OCI-LY1 (cell line): ENCODE measurements at regions not wholly inside any gene's neighbourhood (a gene's known extent, or its start where the extent isn't known, plus 50 kb on each side); places are given as distances from the start of the nearest gene placed in this dataset.

Source experiments
- H2AFZ ChIP-seq: fragments of 200-600 bp; sonication (generic), shearing (Covaris generic); 2 replicates; pipeline ENCODE4 v1.6.0; 2014; ENCODE audit warnings: antibody characterized with exemption, mild to moderate bottlenecking, low read length
- H3F3A ChIP-seq: fragments of 200-600 bp; sonication (generic), shearing (Covaris generic); 2 replicates; pipeline ENCODE4 v1.6.0; 2014; ENCODE audit warnings: mild to moderate bottlenecking, antibody characterized with exemption, low read length, moderate library complexity; ENCODE audit not compliant: insufficient read depth
- H3K27ac ChIP-seq: fragments of 200-600 bp; sonication (generic); 2 replicates; pipeline ENCODE4 v1.5.1; 2014; ENCODE audit warnings: low read length, mixed run types, mild to moderate bottlenecking, low read depth; ENCODE audit not compliant: poor library complexity, severe bottlenecking
- H3K27me3 ChIP-seq: fragments of 200-600 bp; sonication (generic); 2 replicates; pipeline ENCODE4 v1.6.0; 2014; ENCODE audit warnings: antibody characterized with exemption, mild to moderate bottlenecking, low read length, moderate library complexity; ENCODE audit not compliant: insufficient read depth
- H3K36me3 ChIP-seq: fragments of 200-600 bp; sonication (generic); 2 replicates; pipeline ENCODE4 v1.6.1; 2014; ENCODE audit warnings: mild to moderate bottlenecking, antibody characterized with exemption, low read length, moderate library complexity, mixed read lengths; ENCODE audit not compliant: insufficient read depth
- H3K4me1 ChIP-seq: fragments of 200-600 bp; sonication (generic); 2 replicates; pipeline ENCODE4 v1.5.1; 2014; ENCODE audit warnings: mild to moderate bottlenecking, low read length, moderate library complexity; ENCODE audit not compliant: insufficient read depth, severe bottlenecking
- H3K4me2 ChIP-seq: fragments of 200-600 bp; sonication (generic), shearing (Covaris generic); 2 replicates; pipeline ENCODE4 v1.6.1; 2014; ENCODE audit warnings: low read length
- H3K4me3 ChIP-seq: fragments of 200-600 bp; sonication (generic); 2 replicates; pipeline ENCODE4 v1.5.1; 2014; ENCODE audit warnings: low read length, low read depth, mild to moderate bottlenecking, mixed read lengths; ENCODE audit not compliant: poor library complexity, severe bottlenecking
- H3K79me2 ChIP-seq: fragments of 200-600 bp; shearing (Covaris generic); 2 replicates; pipeline ENCODE4 v1.6.1; 2016; ENCODE audit warnings: mixed run types, low read length, mixed read lengths; ENCODE audit not compliant: insufficient read depth
- H3K9ac ChIP-seq: fragments of 200-600 bp; sonication (generic), shearing (Covaris generic); 2 replicates; pipeline ENCODE4 v1.6.1; 2014; ENCODE audit warnings: mild to moderate bottlenecking, low read length, mixed read lengths
- H3K9me2 ChIP-seq: fragments of 200-600 bp; sonication (generic), shearing (Covaris generic); 2 replicates; pipeline ENCODE4 v1.6.1; 2014; ENCODE audit warnings: low read depth, mild to moderate bottlenecking, low read length, mixed read lengths
- H3K9me3 ChIP-seq: fragments of 200-600 bp; shearing (Covaris generic); 2 replicates; pipeline ENCODE4 v1.6.1; 2014; ENCODE audit warnings: low read length, mixed read lengths
- H4K20me1 ChIP-seq: fragments of 200-600 bp; sonication (generic), shearing (Covaris generic); 2 replicates; pipeline ENCODE4 v1.6.0; 2016; ENCODE audit warnings: mild to moderate bottlenecking, low read length; ENCODE audit not compliant: insufficient read depth
- EZH2 ChIP-seq: fragments of 200-600 bp; sonication (generic), shearing (Covaris generic); IDR thresholded peaks from 2 replicates; pipeline ENCODE4 v1.8.0; 2017; ENCODE audit warnings: borderline replicate concordance, mixed run types, mild to moderate bottlenecking, antibody characterized with exemption, low read length, moderate library complexity, mixed read lengths
- TF ChIP-seq, protein P1 (sequence below): fragments of 200-600 bp; sonication (generic), shearing (Covaris generic); IDR thresholded peaks from 2 replicates; pipeline ENCODE4 v1.5.1; 2017; ENCODE audit warnings: mild to moderate bottlenecking, antibody characterized with exemption, low read length, moderate library complexity, mixed read lengths

DNA sequence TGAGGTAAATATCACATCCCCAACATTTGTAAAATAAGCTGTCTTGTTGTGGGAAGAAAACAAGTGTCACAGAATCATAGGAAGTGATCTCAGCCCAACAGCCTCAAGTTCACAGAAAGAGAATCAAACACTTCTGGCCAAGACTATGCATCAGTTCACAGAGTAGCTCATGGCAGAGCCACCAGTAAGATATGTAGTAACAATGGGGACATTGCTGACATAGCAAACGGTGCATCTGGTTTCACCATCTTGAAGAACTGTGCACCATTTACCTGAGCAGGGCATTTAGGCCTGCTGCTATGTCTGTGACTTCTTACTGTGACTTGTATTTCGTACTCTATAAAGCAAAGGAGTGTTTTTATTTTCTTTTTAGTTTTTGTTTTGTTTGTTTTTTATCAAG, 585.3 kb upstream of the FAT3 start:
- Histone ChIP-seq H3K4me1 (no peaks in the 10 kb centered on the region), H3K4me2 (no peak overlapping the region), H3K79me2 (no peaks in the 10 kb centered on the region), H3K9ac (no peak overlapping the region), H3F3A (no peaks in the 10 kb centered on the region), H3K4me3 (no peak overlapping the region), H3K27me3 (no peaks in the 10 kb centered on the region), H3K36me3 (no peaks in the 10 kb centered on the region), H3K9me2 (no peaks in the 10 kb centered on the region), H3K27ac (no peak overlapping the region), H4K20me1 (no peaks in the 10 kb centered on the region), H2AFZ (no peak overlapping the region), H3K9me3 (no peaks in the 10 kb centered on the region)
- TF ChIP-seq, protein P1, sequence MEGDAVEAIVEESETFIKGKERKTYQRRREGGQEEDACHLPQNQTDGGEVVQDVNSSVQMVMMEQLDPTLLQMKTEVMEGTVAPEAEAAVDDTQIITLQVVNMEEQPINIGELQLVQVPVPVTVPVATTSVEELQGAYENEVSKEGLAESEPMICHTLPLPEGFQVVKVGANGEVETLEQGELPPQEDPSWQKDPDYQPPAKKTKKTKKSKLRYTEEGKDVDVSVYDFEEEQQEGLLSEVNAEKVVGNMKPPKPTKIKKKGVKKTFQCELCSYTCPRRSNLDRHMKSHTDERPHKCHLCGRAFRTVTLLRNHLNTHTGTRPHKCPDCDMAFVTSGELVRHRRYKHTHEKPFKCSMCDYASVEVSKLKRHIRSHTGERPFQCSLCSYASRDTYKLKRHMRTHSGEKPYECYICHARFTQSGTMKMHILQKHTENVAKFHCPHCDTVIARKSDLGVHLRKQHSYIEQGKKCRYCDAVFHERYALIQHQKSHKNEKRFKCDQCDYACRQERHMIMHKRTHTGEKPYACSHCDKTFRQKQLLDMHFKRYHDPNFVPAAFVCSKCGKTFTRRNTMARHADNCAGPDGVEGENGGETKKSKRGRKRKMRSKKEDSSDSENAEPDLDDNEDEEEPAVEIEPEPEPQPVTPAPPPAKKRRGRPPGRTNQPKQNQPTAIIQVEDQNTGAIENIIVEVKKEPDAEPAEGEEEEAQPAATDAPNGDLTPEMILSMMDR: no peak
- no peak for TF ChIP-seq EZH2

DNA sequence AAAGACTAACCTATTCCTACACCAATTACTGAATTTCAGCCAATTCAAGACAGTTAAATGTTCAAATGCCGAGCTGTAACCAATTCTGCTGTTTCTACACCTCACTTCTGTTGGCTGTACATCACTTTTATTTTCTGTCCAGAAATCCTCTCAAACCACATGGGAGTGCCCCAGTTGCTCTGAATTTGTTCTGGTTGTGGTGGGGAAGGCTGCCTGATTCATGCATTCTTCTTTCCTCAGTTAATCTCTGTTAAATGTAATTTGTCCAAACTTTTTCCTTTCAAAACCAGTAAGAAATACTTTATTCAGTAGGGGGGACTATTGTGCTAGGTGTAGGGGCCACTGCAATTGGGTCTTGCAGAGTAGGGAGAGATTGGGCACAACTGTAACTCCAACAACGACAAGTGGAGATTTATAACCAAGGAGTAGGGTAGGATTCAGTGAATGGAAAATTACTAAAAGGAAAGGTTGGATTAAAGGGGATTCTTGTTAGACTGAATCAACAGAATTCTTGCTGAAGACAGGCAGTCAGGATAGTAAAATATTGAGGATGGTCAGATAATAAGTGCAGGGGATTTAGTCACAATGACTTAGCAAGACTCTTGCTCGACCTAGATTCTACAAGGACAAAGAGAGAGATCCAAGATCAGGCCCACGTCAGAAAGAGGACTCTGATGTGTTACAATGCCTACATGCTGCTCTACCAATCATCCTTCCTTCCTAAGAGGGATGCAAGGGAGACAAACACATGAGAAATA, 593.5 kb upstream of the FAT3 start:
- Histone ChIP-seq H3K9ac (no peak overlapping the region), H3F3A (no peaks in the 10 kb centered on the region), H3K4me2 (no peak overlapping the region), H3K27me3 (no peaks in the 10 kb centered on the region), H3K27ac (no peak overlapping the region), H4K20me1 (no peaks in the 10 kb centered on the region), H2AFZ (no peak overlapping the region), H3K4me1 (no peaks in the 10 kb centered on the region), H3K36me3 (no peaks in the 10 kb centered on the region), H3K9me2 (no peaks in the 10 kb centered on the region), H3K4me3 (no peak overlapping the region), H3K79me2 (no peaks in the 10 kb centered on the region), H3K9me3 (no peaks in the 10 kb centered on the region)
- TF ChIP-seq EZH2: no peak
- TF ChIP-seq, protein P1: no peak

DNA sequence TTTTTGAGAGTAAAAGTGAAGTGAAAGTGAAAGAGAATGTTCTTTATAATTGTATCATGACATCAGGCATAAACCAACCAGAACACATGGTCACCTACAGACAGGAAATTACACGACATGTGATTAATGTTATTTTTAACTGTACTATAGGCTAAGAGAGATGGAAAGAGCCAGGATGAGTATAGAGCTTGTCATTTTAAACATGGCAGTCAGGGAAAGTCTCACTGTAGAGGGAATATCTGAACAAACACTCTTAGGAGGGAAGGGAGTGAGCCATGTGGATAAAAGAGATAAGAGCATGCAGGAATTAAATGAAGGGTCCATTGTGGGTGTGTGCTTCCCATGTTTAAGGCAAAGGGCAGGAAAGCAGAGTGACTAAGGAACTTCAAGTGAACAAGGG, 599.1 kb upstream of the FAT3 start:
- no peak overlapping the region for H3K4me2 ChIP-seq
- H2AFZ ChIP-seq: no peak overlapping the region
- TF ChIP-seq, protein P1: no peak
- no peak for TF ChIP-seq EZH2

More for the DNA sequence above, 599.1 kb upstream of the FAT3 start:
- Histone ChIP-seq H3K4me1 (no peaks in the 10 kb centered on the region), H3F3A (no peaks in the 10 kb centered on the region), H3K4me3 (no peak overlapping the region), H3K27me3 (no peaks in the 10 kb centered on the region), H4K20me1 (no peaks in the 10 kb centered on the region), H3K27ac (no peak overlapping the region), H3K9me3 (no peaks in the 10 kb centered on the region), H3K79me2 (no peaks in the 10 kb centered on the region), H3K9me2 (no peaks in the 10 kb centered on the region), H3K9ac (no peak overlapping the region), H3K36me3 (no peaks in the 10 kb centered on the region)
